Psoas muscle (tissue), 7 donors: ENCODE measurements at regions not wholly inside any gene's neighbourhood (a gene's known extent, or its start where the extent isn't known, plus 50 kb on each side); places are given as distances from the start of the nearest gene placed in this dataset.

Source experiments
- ATAC-seq, 4 donors: fragments of 200-7000 bp; cut with Tn5 transposase; one replicate each; pipeline ENCODE4 v1.9.1; 2020; ENCODE audit warnings: moderate library complexity in 3 of 4, mild to moderate bottlenecking in 2 of 4
- DNase-seq, 2 donors: peaks; one replicate each; pipeline ENCODE4 v3.0.0-alpha.2; 2020
- H3K27ac ChIP-seq: fragments of 200-600 bp; one replicate; pipeline ENCODE4 v1.8.0; 2022
- H3K27me3 ChIP-seq, 3 donors: fragments of 200-600 bp in 1 of 3; one replicate each; pipeline versions ENCODE4 v1.6.1 to v1.8.0; 2013 to 2022; ENCODE audit warnings: low read length in 2 of 3, mild to moderate bottlenecking in 2 of 3, moderate library complexity in 1 of 3; ENCODE audit not compliant: insufficient read depth in 3 of 3
- H3K36me3 ChIP-seq, 2 donors: fragments of 200-600 bp in 1 of 2; one replicate each; pipeline versions ENCODE4 v1.6.1 to v1.8.0; 2013 to 2022; ENCODE audit warnings: low read depth in 1 of 2, mild to moderate bottlenecking in 1 of 2, moderate library complexity in 1 of 2; ENCODE audit not compliant: insufficient read depth in 1 of 2
- H3K4me1 ChIP-seq: fragments of 200-600 bp; one replicate; pipeline ENCODE4 v1.8.0; 2022
- H3K4me3 ChIP-seq: fragments of 200-600 bp; one replicate; pipeline ENCODE4 v1.8.0; 2022; ENCODE audit warnings: mild to moderate bottlenecking
- H3K9me3 ChIP-seq: fragments of 200-600 bp; one replicate; pipeline ENCODE4 v1.8.0; 2022
- WGBS, 3 donors: extraction: QIAGEN DNeasy Blood & Tissue Kit; methylation state at CpG; one replicate each; pipeline versions ENCODE4 v1.1.6 to v1.1.7; 2013; 5-methylcytosine and 5-hydroxymethylcytosine counted together
- intact Hi-C, 2 donors: fragments of 100-400 bp; cut with DNase I; formaldehyde crosslinking; loops; one replicate each; pipeline versions ENCODE4 v1.11.0 to v1.14.2; 2022
- TF ChIP-seq, protein P1 (sequence below): fragments of 200-600 bp; IDR thresholded peaks from one replicate; pipeline ENCODE4 v1.8.0; 2022; ENCODE audit warnings: antibody characterized with exemption
- donor health status: healthy with polysubstance abuse.
- donor health status: DM: no; HTN: no; CAD: no; lungs with moderate emphysema.
- donor health status: Bipolar disorder and iron deficiency.
- donor health status: healthy.
- donor health status: DM: yes; HTN: yes; CAD: no.
- donor health status: DM: no; HTN: no; CAD: no.
- donor health status: DM: yes; HTN: yes; CAD: no.

GRCh38 chr11:112587664-112588063 is 327.0 kb upstream of the PLET1 start:
- H3K4me1 ChIP-seq, result no peaks in the 10 kb centered on the region
- DNase-seq, result no peak
- H3K27me3 ChIP-seq, result no peaks in the 10 kb centered on the region
- H3K36me3 ChIP-seq, result no peaks in the 10 kb centered on the region
- H3K4me3 ChIP-seq, result no peak overlapping the region
- WGBS, 3 donors, result 68 to 73% (median 71%) methylated on average over 5 of the region's 5 CpGs
- ATAC-seq, result no peak
- TF ChIP-seq, protein P1, sequence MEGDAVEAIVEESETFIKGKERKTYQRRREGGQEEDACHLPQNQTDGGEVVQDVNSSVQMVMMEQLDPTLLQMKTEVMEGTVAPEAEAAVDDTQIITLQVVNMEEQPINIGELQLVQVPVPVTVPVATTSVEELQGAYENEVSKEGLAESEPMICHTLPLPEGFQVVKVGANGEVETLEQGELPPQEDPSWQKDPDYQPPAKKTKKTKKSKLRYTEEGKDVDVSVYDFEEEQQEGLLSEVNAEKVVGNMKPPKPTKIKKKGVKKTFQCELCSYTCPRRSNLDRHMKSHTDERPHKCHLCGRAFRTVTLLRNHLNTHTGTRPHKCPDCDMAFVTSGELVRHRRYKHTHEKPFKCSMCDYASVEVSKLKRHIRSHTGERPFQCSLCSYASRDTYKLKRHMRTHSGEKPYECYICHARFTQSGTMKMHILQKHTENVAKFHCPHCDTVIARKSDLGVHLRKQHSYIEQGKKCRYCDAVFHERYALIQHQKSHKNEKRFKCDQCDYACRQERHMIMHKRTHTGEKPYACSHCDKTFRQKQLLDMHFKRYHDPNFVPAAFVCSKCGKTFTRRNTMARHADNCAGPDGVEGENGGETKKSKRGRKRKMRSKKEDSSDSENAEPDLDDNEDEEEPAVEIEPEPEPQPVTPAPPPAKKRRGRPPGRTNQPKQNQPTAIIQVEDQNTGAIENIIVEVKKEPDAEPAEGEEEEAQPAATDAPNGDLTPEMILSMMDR, result no peak
- intact Hi-C loops, result loop anchor here (1.0 to 10.0 kb wide), 6 partner anchors 65 to 702 kb away; partner anchors contain the start of gene NCAM1 (in 1 of the 2)
- no peak overlapping the region for H3K27ac ChIP-seq
- H3K9me3 ChIP-seq, result no peaks in the 10 kb centered on the region

DNA sequence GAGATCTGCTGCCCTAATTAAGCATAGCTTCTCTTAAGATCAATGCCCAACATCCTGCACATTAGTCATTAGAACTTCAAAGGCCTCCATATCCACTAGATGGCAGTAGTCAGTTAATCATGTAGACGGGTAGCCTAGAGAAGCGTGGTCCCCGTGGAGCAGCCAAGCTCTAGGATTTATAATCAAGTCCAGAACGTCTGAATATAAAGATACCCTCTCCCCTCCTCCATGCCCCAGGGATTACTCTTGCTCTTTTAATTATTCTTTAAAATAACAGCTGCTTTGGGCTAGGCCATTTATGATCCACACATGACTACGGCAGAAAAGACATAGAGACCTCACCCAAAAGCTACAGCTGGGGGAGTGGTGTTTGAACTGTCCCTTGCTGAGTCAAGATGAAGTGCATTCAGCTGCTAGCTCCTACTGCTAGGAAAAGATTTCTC is 327.6 kb upstream of the PLET1 start:
- TF ChIP-seq, protein P1, result peak; percentile 84
- WGBS, 3 donors, result 9 to 14% (median 10%) methylated on average over 5 of the region's 5 CpGs
- peak; percentile 59 to 73 for DNase-seq
- H3K4me1 ChIP-seq, result no peaks in the 10 kb centered on the region
- no peak overlapping the region for H3K27ac ChIP-seq
- no peak overlapping the region for H3K4me3 ChIP-seq
- no peaks in the 10 kb centered on the region for H3K36me3 ChIP-seq
- H3K9me3 ChIP-seq, result no peaks in the 10 kb centered on the region
- H3K27me3 ChIP-seq, result no peaks in the 10 kb centered on the region
- ATAC-seq, result peak; percentile 83 to 95 (median 89)
- intact Hi-C loops, result loop anchor here (1.0 to 10.0 kb wide), 5 partner anchors 64 to 699 kb away; partner anchors contain the start of gene NCAM1 (in 1 of the 2)

- ATAC-seq (no peak), DNase-seq (no peak)
- Histone ChIP-seq H3K4me3 (no peak overlapping the region), H3K27me3 (no peaks in the 10 kb centered on the region), H3K9me3 (no peaks in the 10 kb centered on the region), H3K27ac (no peak overlapping the region), H3K36me3 (no peaks in the 10 kb centered on the region), H3K4me1 (no peaks in the 10 kb centered on the region)
- WGBS, 3 donors, result 74 to 84% (median 78%) methylated on average over 3 of the region's 3 CpGs
- TF ChIP-seq, protein P1, result no peak
- intact Hi-C loops, result loop anchor here (2.0 to 10.0 kb wide), 4 partner anchors 63 to 698 kb away; partner anchors contain the start of gene NCAM1 (in 1 of the 2)
Observed at GRCh38 chr11:112589155-112589554, 328.5 kb upstream of the PLET1 start.

- Histone ChIP-seq H3K4me1 (no peaks in the 10 kb centered on the region), H3K36me3 (no peaks in the 10 kb centered on the region), H3K9me3 (no peaks in the 10 kb centered on the region), H3K27ac (no peak overlapping the region), H3K27me3 (no peaks in the 10 kb centered on the region), H3K4me3 (no peak overlapping the region)
- 83 to 96% (median 92%) methylated on average over 2 of the region's 2 CpGs for WGBS, 3 donors
- intact Hi-C loops, result loop anchor here (2.0 to 5.0 kb wide), 2 partner anchors 522 to 524 kb away; no protein-coding TSS in a partner anchor
- ATAC-seq (peak in 1 of 4 donors; percentile 26), DNase-seq (no peak)
- TF ChIP-seq, protein P1, result no peak
Observed at GRCh38 chr11:112590764-112591163, 330.1 kb upstream of the PLET1 start.

GRCh38 chr11:112593440-112593839 is 332.8 kb upstream of the PLET1 start:
- TF ChIP-seq, protein P1, result no peak
- Histone ChIP-seq H3K9me3 (no peaks in the 10 kb centered on the region), H3K4me3 (no peak overlapping the region), H3K36me3 (no peaks in the 10 kb centered on the region), H3K27ac (no peak overlapping the region), H3K4me1 (no peaks in the 10 kb centered on the region), H3K27me3 (no peaks in the 10 kb centered on the region)
- 64 to 82% (median 70%) methylated on average over 2 of the region's 2 CpGs for WGBS, 3 donors
- DNase-seq (no peak), ATAC-seq (no peak)
- intact Hi-C loops, result loop anchor here in 1 of 2 donors (5.0 kb wide), 1 partner anchor 519 kb away; no protein-coding TSS in a partner anchor
